ENCODE measurements at regions not wholly inside any gene's neighbourhood (a gene's known extent, or its start where the extent isn't known, plus 50 kb on each side); places are given as distances from the start of the nearest gene placed in this dataset.

DNA sequence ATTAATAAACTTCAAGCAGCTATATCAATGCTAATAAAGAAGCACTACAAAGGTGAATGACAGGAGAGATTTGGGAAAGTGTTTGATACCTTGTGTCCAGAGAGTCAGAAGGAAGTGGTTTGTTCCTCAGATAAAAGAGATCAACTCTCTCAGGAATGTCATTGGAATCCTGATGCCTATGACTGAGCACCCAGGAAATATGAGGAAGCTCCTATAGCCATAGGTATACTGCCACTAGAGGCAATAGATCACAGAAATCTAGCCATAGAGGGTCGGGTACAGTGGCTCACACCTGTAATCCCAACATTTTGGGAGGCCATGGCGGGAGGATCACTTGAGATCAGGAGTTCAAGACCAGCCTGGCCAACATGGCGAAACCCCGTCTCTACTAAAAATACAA is 612.6 kb downstream of the DACH1 start:
- Histone ChIP-seq H3K9me3 (no peaks in the 10 kb centered on the region), H3K27ac (no peak overlapping the region), H3K36me3 (no peaks in the 10 kb centered on the region), H3K4me1 (no peaks in the 10 kb centered on the region), H3K4me3 (no peak overlapping the region), H3K27me3 (no peaks in the 10 kb centered on the region)
- TF ChIP-seq EP300 (IDR thresholded peaks at IDR 0.05): no peak
- TF ChIP-seq CTCF (IDR thresholded peaks at IDR 0.05): no peak
- no peak for TF ChIP-seq POLR2A (IDR thresholded peaks at IDR 0.05)
- TF ChIP-seq POLR2AphosphoS5 (IDR thresholded peaks at IDR 0.05): no peak
- intact Hi-C loops (cut with DNase I): no loop called here
- WGBS, 2 donors: 91 to 92% methylated on average over 4 of the region's 4 CpGs
- no peak for DNase-seq

DNA sequence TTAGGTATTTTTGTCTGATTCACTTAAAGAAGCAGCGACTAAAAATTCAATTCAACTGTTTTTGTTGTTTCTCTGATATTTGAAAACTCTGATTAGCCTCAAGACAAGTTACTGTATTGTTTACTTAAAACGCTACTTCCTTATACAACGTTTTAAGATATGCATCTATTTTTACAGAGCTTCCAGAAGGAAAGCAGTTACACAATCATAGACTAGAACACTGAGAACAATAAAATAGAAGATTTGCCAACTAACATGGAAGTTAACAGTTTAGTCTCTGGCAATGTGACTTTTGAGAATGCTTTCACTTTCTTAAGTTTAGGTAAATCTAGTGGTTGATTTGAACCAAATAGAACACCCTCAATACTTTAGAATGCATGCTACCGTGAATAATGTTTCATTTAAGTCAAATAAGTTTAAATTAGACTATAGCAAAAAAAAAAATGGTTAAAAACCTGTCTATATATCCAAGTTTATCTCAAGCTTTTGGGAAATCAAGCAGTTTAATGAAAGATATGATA is 614.8 kb downstream of the DACH1 start:
- intact Hi-C loops (cut with DNase I): no loop called here
- Histone ChIP-seq H3K27ac (no peak overlapping the region), H3K4me1 (no peaks in the 10 kb centered on the region), H3K4me3 (no peak overlapping the region), H3K9me3 (no peaks in the 10 kb centered on the region), H3K36me3 (no peaks in the 10 kb centered on the region), H3K27me3 (no peaks in the 10 kb centered on the region)
- 18 to 36% methylated on average over 4 of the region's 4 CpGs for WGBS, 2 donors
- no peak for DNase-seq
- no peak for TF ChIP-seq POLR2AphosphoS5 (IDR thresholded peaks at IDR 0.05)
- no peak for TF ChIP-seq EP300 (IDR thresholded peaks at IDR 0.05)
- TF ChIP-seq CTCF (IDR thresholded peaks at IDR 0.05): no peak
- no peak for TF ChIP-seq POLR2A (IDR thresholded peaks at IDR 0.05)

- intact Hi-C loops (cut with DNase I): no loop called here
- no peaks in the 10 kb centered on the region for H3K9me3 ChIP-seq
- 81 to 93% methylated on average over 4 of the region's 4 CpGs for WGBS, 2 donors
These were observed 615.6 kb downstream of the DACH1 start for GRCh38 chr13:71251292-71251951.

GRCh38 chr13:71249011-71249410 is 618.0 kb downstream of the DACH1 start:
- H3K27ac ChIP-seq: no peak overlapping the region
- no peak for TF ChIP-seq POLR2A (IDR thresholded peaks at IDR 0.05)
- no peak for TF ChIP-seq CTCF (IDR thresholded peaks at IDR 0.05)
- no peak for TF ChIP-seq EP300 (IDR thresholded peaks at IDR 0.05)
- no peak for TF ChIP-seq POLR2AphosphoS5 (IDR thresholded peaks at IDR 0.05)
- intact Hi-C loops (cut with DNase I): no loop called here
- no peaks in the 10 kb centered on the region for H3K27me3 ChIP-seq
- H3K4me1 ChIP-seq: no peaks in the 10 kb centered on the region
- no peak overlapping the region for H3K4me3 ChIP-seq
- no peaks in the 10 kb centered on the region for H3K36me3 ChIP-seq
- DNase-seq: no peak
- 27 to 54% methylated on average over 1 of the region's 1 CpG for WGBS, 2 donors
- no peaks in the 10 kb centered on the region for H3K9me3 ChIP-seq

More at GRCh38 chr13:71251292-71251951, 615.6 kb downstream of the DACH1 start:
- no peak overlapping the region for H3K4me3 ChIP-seq
- H3K27ac ChIP-seq: no peak overlapping the region
- H3K27me3 ChIP-seq: no peaks in the 10 kb centered on the region
- H3K36me3 ChIP-seq: no peaks in the 10 kb centered on the region
- TF ChIP-seq POLR2AphosphoS5 (IDR thresholded peaks at IDR 0.05) (no peak), EP300 (IDR thresholded peaks at IDR 0.05) (no peak), CTCF (IDR thresholded peaks at IDR 0.05) (no peak), POLR2A (IDR thresholded peaks at IDR 0.05) (no peak)
- no peaks in the 10 kb centered on the region for H3K4me1 ChIP-seq
- no peak for DNase-seq

DNA sequence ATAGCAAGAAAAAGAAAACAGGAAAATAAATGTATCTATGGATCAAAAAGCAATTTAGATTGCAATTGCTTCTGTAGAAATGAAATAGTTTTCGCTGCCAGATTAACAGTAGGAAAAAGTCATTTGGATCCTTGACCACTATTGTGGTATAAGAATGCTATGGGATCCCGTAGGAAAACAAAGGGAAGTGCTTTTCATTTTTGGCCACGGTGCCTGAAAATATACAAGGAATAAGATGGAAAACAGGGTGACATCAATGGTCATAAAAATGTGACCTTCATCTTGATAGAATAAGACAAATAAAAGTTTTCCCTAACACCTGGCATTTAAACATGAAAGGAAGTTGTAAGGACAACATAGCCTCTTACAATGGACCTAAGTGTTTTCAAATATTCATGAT is 622.8 kb downstream of the DACH1 start:
- Histone ChIP-seq H3K4me1 (no peaks in the 10 kb centered on the region), H3K27me3 (no peaks in the 10 kb centered on the region), H3K27ac (no peak overlapping the region), H3K36me3 (no peaks in the 10 kb centered on the region), H3K4me3 (no peak overlapping the region), H3K9me3 (no peaks in the 10 kb centered on the region)
- no peak for TF ChIP-seq POLR2A (IDR thresholded peaks at IDR 0.05)
- no peak for TF ChIP-seq POLR2AphosphoS5 (IDR thresholded peaks at IDR 0.05)
- no peak for TF ChIP-seq CTCF (IDR thresholded peaks at IDR 0.05)
- no peak for TF ChIP-seq EP300 (IDR thresholded peaks at IDR 0.05)
- DNase-seq: no peak
- 56 to 68% methylated on average over 3 of the region's 3 CpGs for WGBS, 2 donors
- intact Hi-C loops (cut with DNase I): no loop called here

Measured in sigmoid colon (tissue), 6 donors.